ACC112 (cell line): ENCODE measurements at regions not wholly inside any gene's neighbourhood (a gene's known extent, or its start where the extent isn't known, plus 50 kb on each side); places are given as distances from the start of the nearest gene placed in this dataset.
"Not testable (repeated sequence)": the region's sequence is repeated elsewhere in the genome, so short reads cannot be mapped to it uniquely, and the experiment has no call there.

Source experiments
- H2AFZ ChIP-seq: fragments of 200-600 bp; sonication (generic); one replicate; pipeline ENCODE4 v1.6.0; 2017; ENCODE audit warnings: antibody characterized with exemption, low read length; ENCODE audit not compliant: unreplicated experiment
- H3K27ac ChIP-seq: fragments of 200-600 bp; sonication (generic); 2 replicates; pipeline ENCODE4 v1.5.1; 2014; ENCODE audit warnings: low read depth, mild to moderate bottlenecking, antibody characterized with exemption, low read length, moderate library complexity
- H3K27me3 ChIP-seq: fragments of 200-600 bp; sonication (generic); 2 replicates; pipeline ENCODE4 v1.6.1; 2014; ENCODE audit warnings: mild to moderate bottlenecking, antibody characterized with exemption, low read length, moderate library complexity, mixed read lengths; ENCODE audit not compliant: insufficient read depth
- H3K36me3 ChIP-seq: fragments of 200-600 bp; sonication (generic); 2 replicates; pipeline ENCODE4 v1.6.1; 2016; ENCODE audit warnings: mild to moderate bottlenecking, antibody characterized with exemption, low read length, moderate library complexity, mixed read lengths; ENCODE audit not compliant: insufficient read depth
- H3K4me1 ChIP-seq: fragments of 200-600 bp; sonication (generic); one replicate; pipeline ENCODE4 v1.6.1; 2016; ENCODE audit warnings: low read length, mixed read lengths; ENCODE audit not compliant: insufficient read depth, unreplicated experiment, control insufficient read depth
- H3K4me3 ChIP-seq: fragments of 200-600 bp; sonication (generic); 2 replicates; pipeline ENCODE4 v1.5.1; 2014; ENCODE audit warnings: mild to moderate bottlenecking, low read depth, low read length
- H3K79me2 ChIP-seq: fragments of 200-600 bp; sonication (generic); one replicate; pipeline ENCODE4 v1.6.0; 2016; ENCODE audit warnings: low read length; ENCODE audit not compliant: control insufficient read depth, unreplicated experiment, insufficient read depth

- Histone ChIP-seq H3K27me3 (peaks cover 4% of the 10 kb centered on the region; the same call in 1 of the 2 replicates), H3K4me3 (no peak overlapping the region), H3K79me2 (no peaks in the 10 kb centered on the region), H3K4me1 (peaks cover 11% of the 10 kb centered on the region), H3K27ac (no peak overlapping the region), H2AFZ (no peak overlapping the region), H3K36me3 (no peaks in the 10 kb centered on the region)
Observed at GRCh38 chr15:70513819-70514218, 249.5 kb downstream of the UACA start.

GRCh38 chr15:70512772-70513362 is 250.5 kb downstream of the UACA start:
- Histone ChIP-seq H3K79me2 (no peaks in the 10 kb centered on the region), H3K4me3 (no peak overlapping the region), H2AFZ (no peak overlapping the region), H3K36me3 (no peaks in the 10 kb centered on the region), H3K4me1 (peaks cover 19% of the 10 kb centered on the region), H3K27ac (no peak overlapping the region), H3K27me3 (no peaks in the 10 kb centered on the region)

- not testable (repeated sequence) for H3K36me3 ChIP-seq, H3K27me3 ChIP-seq, H3K27ac ChIP-seq, H2AFZ ChIP-seq, H3K79me2 ChIP-seq, H3K4me3 ChIP-seq
- peaks cover 26% of the 10 kb centered on the region for H3K4me1 ChIP-seq
Observed at GRCh38 chr15:70511972-70512587, 251.3 kb downstream of the UACA start.

- no peaks in the 10 kb centered on the region for H3K27me3 ChIP-seq
- H3K79me2 ChIP-seq = no peaks in the 10 kb centered on the region
- no peak overlapping the region for H3K4me3 ChIP-seq
- no peak overlapping the region for H2AFZ ChIP-seq
- H3K36me3 ChIP-seq = no peaks in the 10 kb centered on the region
- H3K4me1 ChIP-seq = peaks cover 42% of the 10 kb centered on the region
- no peak overlapping the region for H3K27ac ChIP-seq
Observed at GRCh38 chr15:70510433-70510832, 252.9 kb downstream of the UACA start.

GRCh38 chr15:70509731-70510143 is 253.6 kb downstream of the UACA start:
- Histone ChIP-seq H3K4me1 (peaks cover 49% of the 10 kb centered on the region), H3K4me3 (no peak overlapping the region), H3K27ac (no peak overlapping the region), H3K36me3 (no peaks in the 10 kb centered on the region), H3K79me2 (no peaks in the 10 kb centered on the region), H2AFZ (no peak overlapping the region), H3K27me3 (no peaks in the 10 kb centered on the region)

- Histone ChIP-seq H3K4me3 (no peak overlapping the region), H2AFZ (no peak overlapping the region), H3K27me3 (no peaks in the 10 kb centered on the region), H3K79me2 (no peaks in the 10 kb centered on the region), H3K27ac (peak overlapping the region; percentile 88), H3K4me1 (peaks cover 53% of the 10 kb centered on the region), H3K36me3 (no peaks in the 10 kb centered on the region)
Observed at GRCh38 chr15:70509282-70509662, 254.1 kb downstream of the UACA start.

GRCh38 chr15:70508561-70509281 is 254.6 kb downstream of the UACA start:
- Histone ChIP-seq H3K27me3 (no peaks in the 10 kb centered on the region), H3K36me3 (no peaks in the 10 kb centered on the region), H3K4me3 (peak overlapping the region; percentile 42; the same call in 1 of the 2 replicates), H3K79me2 (no peaks in the 10 kb centered on the region), H3K4me1 (peaks cover 59% of the 10 kb centered on the region), H2AFZ (no peak overlapping the region), H3K27ac (peak overlapping the region; percentile 88)

- Histone ChIP-seq H3K27ac (peak overlapping the region; percentile 88), H3K79me2 (no peaks in the 10 kb centered on the region), H3K36me3 (no peaks in the 10 kb centered on the region), H3K4me1 (peaks cover 67% of the 10 kb centered on the region), H3K4me3 (0 out of 2 replicates have a peak overlapping the region, but pooled peaks have one; percentile 42), H3K27me3 (no peaks in the 10 kb centered on the region), H2AFZ (no peak overlapping the region)
Observed at GRCh38 chr15:70507772-70508371, 255.5 kb downstream of the UACA start.

GRCh38 chr15:70505936-70506912 is 257.1 kb downstream of the UACA start:
- Histone ChIP-seq H3K27me3 (no peaks in the 10 kb centered on the region), H3K36me3 (no peaks in the 10 kb centered on the region), H3K27ac (peak overlapping the region; percentile 51; the same call in 1 of the 2 replicates), H3K79me2 (no peaks in the 10 kb centered on the region), H3K4me1 (peaks cover 68% of the 10 kb centered on the region), H2AFZ (no peak overlapping the region), H3K4me3 (no peak overlapping the region)

- Histone ChIP-seq H3K79me2 (no peaks in the 10 kb centered on the region), H3K27ac (peak overlapping the region; percentile 51), H3K36me3 (no peaks in the 10 kb centered on the region), H2AFZ (no peak overlapping the region), H3K4me1 (peaks cover 68% of the 10 kb centered on the region), H3K27me3 (no peaks in the 10 kb centered on the region), H3K4me3 (no peak overlapping the region)
Observed at GRCh38 chr15:70505411-70505919, 257.9 kb downstream of the UACA start.
